HG03558 (cell line): ENCODE measurements at regions not wholly inside any gene's neighbourhood (a gene's known extent, or its start where the extent isn't known, plus 50 kb on each side); places are given as distances from the start of the nearest gene placed in this dataset.

Source experiments
- ATAC-seq: cut with Tn5 transposase; IDR thresholded peaks from one replicate; pipeline ENCODE4 v1.9.1; 2021; ENCODE audit warnings: moderate number of reproducible peaks; ENCODE audit not compliant: unreplicated experiment; ENCODE audit errors: extremely low read depth

- no peak for ATAC-seq
Measured at GRCh38 chr5:19319252-19319651, 668.7 kb downstream of the CDH18 start.

- no peak for ATAC-seq
Measured at GRCh38 chr5:19322716-19323485, 665.1 kb downstream of the CDH18 start.

- no peak for ATAC-seq
Measured at GRCh38 chr5:19334278-19334677, 653.7 kb downstream of the CDH18 start.

GRCh38 chr5:19342942-19343341, 645.1 kb downstream of the CDH18 start:
- ATAC-seq: no peak

GRCh38 chr5:19352120-19352519, 635.9 kb downstream of the CDH18 start:
- no peak for ATAC-seq

GRCh38 chr5:19369048-19369447, 619.0 kb downstream of the CDH18 start:
- ATAC-seq: no peak

- ATAC-seq: no peak
Measured at GRCh38 chr5:19369561-19369960, 618.4 kb downstream of the CDH18 start.

GRCh38 chr5:19370655-19371386, 617.2 kb downstream of the CDH18 start:
- ATAC-seq: no peak

- no peak for ATAC-seq
Measured at GRCh38 chr5:19388391-19388790, 599.6 kb downstream of the CDH18 start.

GRCh38 chr5:19401032-19401431, 587.0 kb downstream of the CDH18 start:
- no peak for ATAC-seq

- no peak for ATAC-seq
Measured at GRCh38 chr5:19406576-19407365, 581.2 kb downstream of the CDH18 start.

GRCh38 chr5:19408149-19408548, 579.9 kb downstream of the CDH18 start:
- no peak for ATAC-seq

GRCh38 chr5:19411936-19412335, 576.1 kb downstream of the CDH18 start:
- no peak for ATAC-seq
